ENCODE measurements at regions not wholly inside any gene's neighbourhood (a gene's known extent, or its start where the extent isn't known, plus 50 kb on each side); places are given as distances from the start of the nearest gene placed in this dataset.

GRCh38 chr2:2569306-2569705, 238.2 kb upstream of the MYT1L start:
- no peak for DNase-seq (ENCODE audit: low read depth in 4 of 4, low spot score in 3 of 4)

- DNase-seq (ENCODE audit: low read depth in 4 of 4, low spot score in 3 of 4), result no peak
Observed at GRCh38 chr2:2568411-2568810, 237.3 kb upstream of the MYT1L start.

- no peak for DNase-seq (ENCODE audit: low read depth in 4 of 4, low spot score in 3 of 4)
Observed at GRCh38 chr2:2567776-2568175, 236.7 kb upstream of the MYT1L start.

DNA sequence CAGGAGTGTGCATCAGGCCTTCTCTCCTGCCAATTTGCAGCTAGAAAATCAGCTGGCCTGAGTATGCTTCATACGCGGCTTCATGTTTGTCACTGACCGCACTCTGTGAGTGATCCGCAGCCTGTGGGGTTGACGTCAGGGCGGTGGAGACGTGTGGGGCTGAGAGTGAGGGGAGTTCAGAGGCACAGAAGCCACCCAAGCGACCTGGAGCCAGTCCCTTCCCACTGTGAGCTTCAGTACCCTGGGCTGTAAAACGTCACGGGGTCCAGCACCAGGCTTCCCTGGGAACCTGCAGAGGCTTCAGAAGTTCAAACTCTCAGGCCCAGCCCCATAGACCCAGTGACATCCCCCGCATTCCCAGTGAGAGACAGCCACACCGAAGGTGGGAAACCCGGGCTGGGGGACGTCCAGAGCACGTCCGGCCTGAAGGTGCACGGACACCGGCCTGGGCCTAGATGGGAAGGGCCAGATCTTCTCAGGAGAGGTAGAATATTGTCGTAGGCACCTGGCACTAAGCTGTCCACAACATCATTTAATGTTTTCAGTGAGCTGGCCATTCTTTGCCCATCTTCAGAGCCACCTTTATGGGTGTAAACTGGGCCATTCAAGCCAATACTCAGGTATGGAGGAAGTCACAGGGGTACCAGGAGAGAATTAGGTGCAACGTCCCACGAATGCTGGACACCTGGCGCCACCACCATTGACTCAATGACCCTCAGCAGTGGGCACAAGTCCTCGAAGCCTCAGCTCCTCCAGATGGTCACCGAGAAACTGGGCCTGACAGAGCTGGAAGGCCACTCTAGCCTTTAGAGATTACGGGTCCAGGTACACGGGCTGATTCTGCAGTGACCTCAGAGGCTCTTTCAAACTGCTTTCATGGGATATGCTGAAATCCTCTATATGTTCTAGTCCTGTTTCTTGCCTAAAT, 235.6 kb upstream of the MYT1L start:
- DNase-seq (ENCODE audit: low read depth in 4 of 4, low spot score in 3 of 4), result no peak

- no peak for DNase-seq (ENCODE audit: low read depth in 4 of 4, low spot score in 3 of 4)
Observed at GRCh38 chr2:2565671-2566070, 234.6 kb upstream of the MYT1L start.

DNA sequence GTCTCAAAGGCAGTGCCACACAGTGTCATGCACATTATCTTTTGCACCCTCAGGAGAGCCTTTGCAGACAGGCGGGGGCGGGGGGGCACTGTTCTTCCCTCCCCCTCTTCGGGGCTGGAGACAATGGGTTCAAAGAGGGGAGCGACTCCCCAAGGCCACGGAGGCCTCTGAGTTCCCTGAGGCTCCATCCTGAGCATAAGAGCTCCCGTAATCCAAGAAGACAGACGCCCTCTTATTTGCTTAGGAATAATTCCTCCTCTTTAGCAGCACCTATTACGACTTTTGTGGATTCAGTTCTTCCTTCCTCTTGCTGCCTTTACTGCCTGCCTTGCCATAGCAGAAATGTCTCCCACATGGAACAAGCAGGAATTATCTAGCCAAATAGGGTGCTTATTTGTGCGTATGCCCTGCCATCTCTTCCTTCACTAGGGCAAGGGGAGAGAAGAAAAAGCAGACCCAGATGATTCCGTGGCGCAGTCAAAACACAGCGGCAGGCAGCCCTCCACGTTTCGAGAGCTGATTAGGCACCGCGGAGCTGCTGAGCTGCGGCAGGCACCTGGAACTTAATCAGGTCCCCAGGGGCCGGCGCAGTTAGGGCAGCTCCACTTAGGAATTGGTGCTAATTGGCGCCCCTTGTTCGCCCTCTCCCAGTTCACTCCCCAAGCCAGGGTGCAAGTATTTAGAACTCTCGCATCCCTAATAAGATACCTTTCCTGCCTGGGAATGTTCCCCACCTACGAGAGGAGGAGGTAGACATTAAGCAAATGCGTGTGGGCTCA, 233.4 kb upstream of the MYT1L start:
- no peak for DNase-seq (ENCODE audit: low read depth in 4 of 4, low spot score in 3 of 4)

DNA sequence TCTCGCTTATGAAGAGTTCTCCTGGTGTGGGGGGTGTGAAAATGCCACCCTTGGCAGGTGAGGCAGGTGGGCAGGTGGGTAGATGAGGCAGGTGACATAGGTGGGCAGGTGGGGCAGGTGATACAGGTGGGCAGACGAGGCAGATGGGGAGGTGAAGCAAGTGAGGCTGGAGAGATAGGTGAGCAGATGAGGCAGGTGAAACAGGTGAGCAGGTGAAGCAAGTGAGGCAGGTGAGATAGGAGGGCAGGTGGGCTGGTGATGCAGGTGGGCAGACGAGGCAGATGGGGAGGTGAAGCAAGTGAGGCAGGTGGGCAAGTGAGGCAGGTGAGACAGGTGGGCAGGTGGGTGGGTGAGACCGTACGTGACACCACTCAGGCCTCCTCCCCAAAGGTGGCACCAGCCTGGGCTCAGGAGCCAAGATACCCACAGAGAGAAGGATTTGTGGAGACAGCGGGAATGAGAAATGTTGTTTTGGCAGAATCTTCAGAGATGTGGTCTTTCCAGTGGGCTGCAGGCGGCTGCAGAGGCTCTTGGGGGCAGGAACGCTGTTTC, 232.3 kb upstream of the MYT1L start:
- no peak for DNase-seq (ENCODE audit: low read depth in 4 of 4, low spot score in 3 of 4)

DNA sequence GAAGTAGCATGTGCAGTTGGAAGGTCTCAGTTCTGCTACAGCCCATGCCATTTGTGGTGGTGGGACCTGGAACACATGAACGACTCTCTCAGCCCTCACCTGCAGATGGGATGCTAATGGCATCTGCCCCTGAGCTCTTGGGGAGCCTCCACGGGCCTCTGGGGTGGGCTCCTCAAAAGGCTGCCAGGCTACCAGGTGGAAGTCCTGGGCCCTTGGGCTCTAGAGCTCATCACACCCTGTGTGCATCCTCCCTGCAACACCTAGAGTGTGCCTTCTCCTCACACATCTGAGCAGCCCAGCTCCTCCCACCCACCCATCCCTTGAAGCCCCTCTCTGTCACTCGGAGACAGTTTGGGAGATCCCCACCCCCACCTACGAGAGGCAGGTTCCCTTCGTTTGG, 231.8 kb upstream of the MYT1L start:
- no peak for DNase-seq (ENCODE audit: low read depth in 4 of 4, low spot score in 3 of 4)

- DNase-seq (ENCODE audit: low read depth in 4 of 4, low spot score in 3 of 4), result no peak
Observed at GRCh38 chr2:2561346-2562095, 230.4 kb upstream of the MYT1L start.

GRCh38 chr2:2560374-2561015, 229.4 kb upstream of the MYT1L start:
- no peak for DNase-seq (ENCODE audit: low read depth in 4 of 4, low spot score in 3 of 4)

DNA sequence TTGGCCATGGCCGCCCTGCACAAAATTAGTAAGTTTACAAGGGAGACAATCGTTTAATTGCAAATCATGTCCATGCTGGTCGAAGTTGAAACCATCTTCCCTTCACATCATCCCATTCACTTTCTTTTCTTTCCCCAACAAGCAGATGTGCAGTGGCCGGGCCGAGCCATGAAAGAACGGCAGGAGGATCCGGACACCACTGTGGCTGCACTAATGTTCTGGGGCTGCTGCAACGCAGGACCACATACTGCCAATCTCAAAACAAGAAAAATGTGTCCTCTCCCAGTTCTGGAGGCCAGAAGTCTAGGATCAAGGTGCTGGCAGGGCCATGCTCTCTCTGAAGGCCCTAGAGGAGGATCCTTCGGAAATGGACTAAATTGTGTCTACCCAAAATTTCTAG, 227.4 kb upstream of the MYT1L start:
- no peak for DNase-seq (ENCODE audit: low read depth in 4 of 4, low spot score in 3 of 4)

DNA sequence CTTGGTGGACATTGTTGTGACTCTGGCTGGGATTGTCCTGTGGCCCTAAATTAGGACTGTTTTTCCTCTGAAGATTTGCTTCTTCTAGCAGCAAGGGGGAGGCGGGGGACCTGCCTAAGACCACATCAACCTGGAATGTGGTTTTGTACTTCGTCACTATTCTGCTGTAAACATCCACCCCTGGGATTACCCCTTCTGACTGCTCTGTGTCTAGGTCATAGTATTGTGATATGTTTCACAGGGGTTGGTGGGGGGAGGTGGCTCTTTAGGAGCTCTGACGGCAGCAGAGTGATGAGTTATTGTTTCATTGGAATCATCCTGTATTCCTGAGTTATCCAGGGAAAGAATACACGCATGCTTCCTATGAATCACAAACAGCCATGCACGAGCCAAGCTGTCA, 226.4 kb upstream of the MYT1L start:
- no peak for DNase-seq (ENCODE audit: low read depth in 4 of 4, low spot score in 3 of 4)

- DNase-seq (ENCODE audit: low read depth in 4 of 4, low spot score in 3 of 4), result no peak
Observed at GRCh38 chr2:2550856-2551255, 219.8 kb upstream of the MYT1L start.

DNA sequence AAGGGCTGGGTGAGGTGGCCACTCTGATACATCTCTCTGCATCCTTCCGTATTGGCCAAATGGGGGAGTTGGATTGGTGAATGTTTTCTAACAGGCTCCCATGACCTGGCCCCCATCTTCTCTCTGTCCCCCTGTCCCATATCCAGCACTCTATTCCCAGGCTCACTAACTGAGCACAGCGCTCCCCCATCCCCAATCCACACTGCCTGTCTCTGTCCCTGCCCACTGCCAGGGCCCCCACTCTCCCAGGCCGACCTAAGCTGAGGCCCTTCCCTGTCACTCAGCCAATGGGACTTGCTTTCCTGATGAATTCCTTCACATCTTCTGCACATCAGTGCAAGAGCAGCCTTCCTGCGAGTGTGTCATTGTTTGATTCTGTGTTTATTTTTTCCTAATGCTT, 216.8 kb upstream of the MYT1L start:
- DNase-seq (ENCODE audit: low read depth in 4 of 4, low spot score in 3 of 4), result no peak

DNA sequence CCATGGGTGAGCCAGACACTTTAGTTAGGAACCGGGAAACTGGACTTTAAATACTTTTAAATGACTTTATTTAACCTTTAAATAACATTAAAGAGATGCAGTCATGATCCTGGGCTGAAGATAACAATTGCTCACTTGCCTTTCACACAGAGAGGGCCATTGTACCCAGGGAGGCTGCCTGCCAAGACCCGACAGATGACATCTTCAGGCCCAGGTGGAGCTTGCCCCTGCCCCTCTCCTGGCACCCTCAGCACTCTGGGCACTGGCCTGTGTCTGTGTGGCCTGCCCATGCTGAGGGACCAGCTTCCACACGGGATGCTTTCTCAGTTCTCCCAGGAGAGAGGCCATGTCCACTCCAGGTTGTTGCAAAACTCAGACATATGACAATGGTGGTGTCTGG, 216.4 kb upstream of the MYT1L start:
- no peak for DNase-seq (ENCODE audit: low read depth in 4 of 4, low spot score in 3 of 4)

DNA sequence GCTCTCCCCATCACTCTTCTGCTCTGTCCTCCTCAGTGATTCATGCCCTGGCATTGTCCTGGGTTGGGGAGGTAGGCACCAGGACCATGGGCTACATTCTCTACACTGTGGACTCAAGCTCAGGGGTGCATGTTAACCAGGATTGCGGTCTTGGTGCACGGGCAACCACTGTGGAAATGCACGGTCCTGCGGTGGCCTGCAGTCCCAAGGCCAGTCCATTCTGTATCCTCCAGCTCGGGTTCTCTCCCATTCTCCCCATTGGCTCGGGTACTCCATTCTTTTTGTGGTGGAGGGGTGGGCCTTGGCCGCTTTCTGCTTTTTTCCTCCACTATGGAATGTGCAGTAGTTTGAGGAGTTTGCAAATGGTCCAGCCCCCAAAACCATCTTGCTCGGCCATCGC, 215.0 kb upstream of the MYT1L start:
- DNase-seq (ENCODE audit: low read depth in 4 of 4, low spot score in 3 of 4), result no peak

DNA sequence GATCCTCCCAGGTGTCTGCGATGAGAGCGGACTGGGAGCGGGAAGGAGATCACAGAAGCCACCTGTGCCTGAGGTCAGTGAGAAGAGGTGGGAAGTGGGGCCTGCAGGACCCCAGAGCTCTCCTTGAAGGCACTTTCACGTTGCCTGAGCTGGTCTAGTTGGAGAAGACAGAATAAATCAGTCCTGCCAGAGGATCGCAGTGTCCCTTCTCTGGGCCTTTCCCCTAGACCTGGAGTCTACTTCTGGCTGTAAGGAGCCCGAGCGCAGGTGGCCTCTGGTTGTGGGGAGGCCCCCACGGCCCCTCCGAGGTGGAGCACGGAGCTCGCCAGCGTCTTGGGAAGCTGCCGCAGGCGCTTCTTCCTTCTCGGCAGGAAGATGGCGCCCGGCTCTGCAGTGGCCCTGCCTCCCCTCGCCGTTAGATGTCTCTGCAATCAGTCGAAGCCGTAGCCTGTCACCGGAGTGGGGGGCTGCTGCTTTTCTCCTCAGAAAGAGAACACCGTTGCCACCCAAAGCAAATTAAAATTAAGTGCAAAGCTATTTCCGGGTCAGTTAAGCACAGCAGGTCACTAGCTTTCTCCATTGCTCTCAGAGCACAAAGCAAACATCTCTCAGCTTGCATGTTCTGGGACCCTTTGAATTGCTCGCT, 212.0 kb upstream of the MYT1L start:
- peak in 1 of 4 donors; percentile 35 for DNase-seq (ENCODE audit: low read depth in 4 of 4, low spot score in 3 of 4)

- no peak for DNase-seq (ENCODE audit: low read depth in 4 of 4, low spot score in 3 of 4)
Observed at GRCh38 chr2:2542316-2542715, 211.2 kb upstream of the MYT1L start.

- no peak for DNase-seq (ENCODE audit: low read depth in 4 of 4, low spot score in 3 of 4)
Observed at GRCh38 chr2:2540406-2540805, 209.3 kb upstream of the MYT1L start.

All from right renal pelvis (tissue), 4 donors.